ENCODE measurements at regions not wholly inside any gene's neighbourhood (a gene's known extent, or its start where the extent isn't known, plus 50 kb on each side); places are given as distances from the start of the nearest gene placed in this dataset.
"Not testable (repeated sequence)": the region's sequence is repeated elsewhere in the genome, so short reads cannot be mapped to it uniquely, and the experiment has no call there.

- not testable (repeated sequence) for TF ChIP-seq CTCF (optimal IDR thresholded peaks at IDR 0.05 in 1 of 3, IDR thresholded peaks at IDR 0.05 in 1 of 3, conservative IDR thresholded peaks at IDR 0.05 in 1 of 3; ENCODE audit: extremely low read depth in 1 of 3, insufficient read depth in 2 of 3, low read length in 3 of 3); EZH2 (IDR thresholded peaks at IDR 0.05; ENCODE audit: low read length)
Observed at GRCh38 chr12:88714263-88714882, 134.1 kb upstream of the KITLG start.
